ENCODE measurements at regions not wholly inside any gene's neighbourhood (a gene's known extent, or its start where the extent isn't known, plus 50 kb on each side); places are given as distances from the start of the nearest gene placed in this dataset.
"Not testable (repeated sequence)": the region's sequence is repeated elsewhere in the genome, so short reads cannot be mapped to it uniquely, and the experiment has no call there.

GRCh38 chr6:81293896-81294295 is 458.6 kb downstream of the TENT5A start:
- DNase-seq (ENCODE audit: low read depth) (no peak), FAIRE-seq (no peak)
- H3K27me3 ChIP-seq (ENCODE audit: control insufficient read depth, insufficient read depth, low read length) = no peaks in the 10 kb centered on the region
- no peak overlapping the region for H3K4me3 ChIP-seq (ENCODE audit: low read depth, low read length)
- H3K36me3 ChIP-seq (ENCODE audit: control insufficient read depth, insufficient read depth, low read length) = no peaks in the 10 kb centered on the region
- TF ChIP-seq CTCF (IDR thresholded peaks at IDR 0.05; ENCODE audit: insufficient read depth, low read length, severe bottlenecking) = no peak

DNA sequence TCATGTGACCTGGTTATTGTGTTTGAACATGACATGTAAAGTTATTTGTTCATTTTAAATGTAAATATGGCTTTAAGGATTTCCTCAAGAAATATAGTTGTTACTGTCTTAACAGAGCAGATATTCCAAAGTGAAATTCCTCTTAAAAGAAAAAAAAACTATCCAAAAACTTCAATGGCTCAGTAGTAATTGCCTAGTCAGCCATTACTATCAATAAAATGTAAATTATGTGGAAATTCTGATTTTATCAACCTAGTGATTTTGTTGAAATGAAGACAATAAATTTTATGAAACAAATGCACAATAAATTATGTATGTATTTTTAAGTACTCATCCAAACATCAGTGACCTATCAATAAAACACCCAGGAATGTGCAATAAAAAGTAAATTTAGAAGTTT is 463.3 kb downstream of the TENT5A start:
- Histone ChIP-seq H3K27me3 (ENCODE audit: control insufficient read depth, insufficient read depth, low read length) (no peaks in the 10 kb centered on the region), H3K4me3 (ENCODE audit: low read depth, low read length) (no peak overlapping the region), H3K36me3 (ENCODE audit: control insufficient read depth, insufficient read depth, low read length) (no peaks in the 10 kb centered on the region)
- TF ChIP-seq CTCF (IDR thresholded peaks at IDR 0.05; ENCODE audit: insufficient read depth, low read length, severe bottlenecking) = no peak
- DNase-seq (ENCODE audit: low read depth) (no peak), FAIRE-seq (no peak)

GRCh38 chr6:81265106-81265505 is 487.4 kb downstream of the TENT5A start:
- Histone ChIP-seq H3K4me3 (ENCODE audit: low read depth, low read length) (no peak overlapping the region), H3K27me3 (ENCODE audit: control insufficient read depth, insufficient read depth, low read length) (no peaks in the 10 kb centered on the region), H3K36me3 (ENCODE audit: control insufficient read depth, insufficient read depth, low read length) (no peaks in the 10 kb centered on the region)
- TF ChIP-seq CTCF (IDR thresholded peaks at IDR 0.05; ENCODE audit: insufficient read depth, low read length, severe bottlenecking) = no peak
- no peak for DNase-seq (ENCODE audit: low read depth)
- no peak for FAIRE-seq

GRCh38 chr6:81263531-81264168 is 488.8 kb downstream of the TENT5A start:
- no peak for FAIRE-seq
- no peak for TF ChIP-seq CTCF (IDR thresholded peaks at IDR 0.05; ENCODE audit: insufficient read depth, low read length, severe bottlenecking)
- Histone ChIP-seq H3K27me3 (ENCODE audit: control insufficient read depth, insufficient read depth, low read length) (no peaks in the 10 kb centered on the region), H3K36me3 (ENCODE audit: control insufficient read depth, insufficient read depth, low read length) (no peaks in the 10 kb centered on the region), H3K4me3 (ENCODE audit: low read depth, low read length) (no peak overlapping the region)
- no peak for DNase-seq (ENCODE audit: low read depth)

DNA sequence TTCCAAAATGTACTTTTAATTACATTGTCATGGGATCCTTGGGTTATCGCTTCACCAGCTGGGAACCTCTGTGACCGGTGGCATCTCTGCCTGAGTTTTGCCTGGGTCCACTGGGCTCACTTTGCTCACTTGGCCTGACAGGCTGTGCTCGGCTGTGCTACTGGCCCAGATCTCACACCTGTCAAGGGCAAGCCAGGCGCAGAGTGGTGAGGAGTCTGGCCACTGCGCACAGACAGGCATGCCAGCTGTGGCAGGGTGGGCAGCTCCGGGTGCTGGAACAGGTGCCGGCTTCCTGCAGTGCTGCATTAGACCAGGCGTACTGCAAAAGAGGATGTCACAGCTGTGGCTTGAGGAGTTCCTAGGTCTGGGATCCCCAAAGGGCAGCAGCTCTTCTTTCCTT is 489.8 kb downstream of the TENT5A start:
- Histone ChIP-seq H3K27me3 (ENCODE audit: control insufficient read depth, insufficient read depth, low read length) (no peaks in the 10 kb centered on the region), H3K4me3 (ENCODE audit: low read depth, low read length) (no peak overlapping the region), H3K36me3 (ENCODE audit: control insufficient read depth, insufficient read depth, low read length) (no peaks in the 10 kb centered on the region)
- no peak for DNase-seq (ENCODE audit: low read depth)
- TF ChIP-seq CTCF (IDR thresholded peaks at IDR 0.05; ENCODE audit: insufficient read depth, low read length, severe bottlenecking) = no peak
- no peak for FAIRE-seq

GRCh38 chr6:81256223-81256622 is 496.3 kb downstream of the TENT5A start:
- H3K36me3 ChIP-seq (ENCODE audit: control insufficient read depth, insufficient read depth, low read length); FAIRE-seq: not testable (repeated sequence)

More at GRCh38 chr6:81256223-81256622, 496.3 kb downstream of the TENT5A start:
- H3K4me3 ChIP-seq (ENCODE audit: low read depth, low read length); DNase-seq (ENCODE audit: low read depth); H3K27me3 ChIP-seq (ENCODE audit: control insufficient read depth, insufficient read depth, low read length): not testable (repeated sequence)
